HepG2 (cell line): ENCODE measurements at regions not wholly inside any gene's neighbourhood (a gene's known extent, or its start where the extent isn't known, plus 50 kb on each side); places are given as distances from the start of the nearest gene placed in this dataset.

Source experiments
- ATAC-seq: fragments of 200-7000 bp; cut with Tn5 transposase; 3 replicates; pipeline ENCODE4 v1.9.1; 2020; ENCODE audit warnings: mild to moderate bottlenecking, moderate library complexity
- BruUV-seq: library from RNA; stranded (reverse); fragments of 400-500 nt; replicated peaks from 2 replicates; lab custom pipeline; 2021; lab: Mats Ljungman, UMichigan
- CTCF ChIA-PET: fragments of 300-600 bp; formaldehyde crosslinking; extraction: SDS; loops from one replicate; lab custom pipeline; 2021; ENCODE audit warnings: low total read pairs, inconsistent platforms, low intra/inter-chr PET ratio; lab: Yijun Ruan, JAX
- POLR2A ChIA-PET: fragments of 350-600 bp; sonication (Branson Sonifier 250); formaldehyde crosslinking; loops from one replicate; lab custom pipeline; 2020; ENCODE audit warnings: antibody characterized with exemption, inconsistent platforms; lab: Yijun Ruan, JAX
- DNase-seq: peaks from one replicate; pipeline ENCODE4 v3.0.0-alpha.2; 2015; ENCODE audit warnings: low spot score
- FAIRE-seq: peaks from 3 replicates; lab custom pipeline; 2011; peaks lifted over from hg19 to GRCh38; lab: Jason Lieb, UNC
- H2AFZ ChIP-seq: one replicate; pipeline ENCODE4 v1.6.1; 2011; ENCODE audit warnings: low read length, inconsistent platforms
- H3K27ac ChIP-seq: fragments of 300-600 bp; 3 replicates; pipeline ENCODE4 v1.8.0; 2011; ENCODE audit warnings: mixed run types, mild to moderate bottlenecking, mixed read lengths, low read length, inconsistent platforms; ENCODE audit not compliant: insufficient read depth; ENCODE audit errors: extremely low read length
- H3K27me3 ChIP-seq, 2 experiments: fragments of 200-600 bp in 1 of 2; 2 replicates in 1 of 2; 3 replicates in 1 of 2; pipeline versions ENCODE4 v1.6.0 to v1.8.0; 2011; ENCODE audit warnings: low read length in 2 of 2, mild to moderate bottlenecking in 2 of 2, moderate library complexity in 2 of 2, inconsistent platforms in 1 of 2; ENCODE audit not compliant: insufficient read depth in 2 of 2, control insufficient read depth in 1 of 2
- H3K36me3 ChIP-seq, 2 experiments: fragments of 200-600 bp in 1 of 2; replicated peaks in 1 of 2; 2 replicates in 1 of 2; 3 replicates in 1 of 2; pipeline versions ENCODE4 v1.5.1 to v1.8.0; 2011; ENCODE audit warnings: low read length in 2 of 2, inconsistent platforms in 1 of 2; ENCODE audit not compliant: insufficient read depth in 2 of 2, control insufficient read depth in 1 of 2
- H3K4me1 ChIP-seq: 2 replicates; pipeline ENCODE4 v1.5.1; 2012; ENCODE audit warnings: low read length, inconsistent platforms; ENCODE audit not compliant: insufficient read depth
- H3K4me2 ChIP-seq: 2 replicates; pipeline ENCODE4 v1.6.0; 2011; ENCODE audit warnings: low read depth, low read length, inconsistent platforms
- H3K4me3 ChIP-seq, 3 experiments: fragments of 200-600 bp in 1 of 3; sonication (generic), shearing (Covaris generic) in 1 of 3; replicated peaks in 1 of 3; 2 replicates each; pipeline ENCODE4 v1.5.1; 2011 to 2016; ENCODE audit warnings: low read length in 3 of 3, inconsistent platforms in 2 of 3, low read depth in 2 of 3, mild to moderate bottlenecking in 2 of 3, control low read depth in 1 of 3, mixed read lengths in 1 of 3; ENCODE audit not compliant: insufficient read depth in 1 of 3
- H3K79me2 ChIP-seq: one replicate; pipeline ENCODE4 v1.6.1; 2011; ENCODE audit warnings: low read length, inconsistent platforms; ENCODE audit not compliant: insufficient read depth
- H3K9ac ChIP-seq: 2 replicates; pipeline ENCODE4 v1.6.0; 2011; ENCODE audit warnings: mild to moderate bottlenecking, low read depth, low read length, inconsistent platforms; ENCODE audit not compliant: insufficient read depth
- H3K9me3 ChIP-seq: 2 replicates; pipeline ENCODE4 v1.5.1; 2012; ENCODE audit warnings: mild to moderate bottlenecking, low read length
- H4K20me1 ChIP-seq: 2 replicates; pipeline ENCODE4 v1.6.0; 2011; ENCODE audit warnings: inconsistent platforms, mild to moderate bottlenecking, low read length, moderate library complexity; ENCODE audit not compliant: insufficient read depth
- CREB1 ChIP-seq, 2 experiments: fragments of 450-650 bp in 1 of 2; IDR thresholded peaks; 2 replicates each; pipeline ENCODE4 v1.6.1; 2016 to 2017; ENCODE audit warnings: control low read depth in 1 of 2, mild to moderate bottlenecking in 1 of 2, missing compliant biosample characterization in 1 of 2, missing genetic modification characterization in 1 of 2
- DMAP1 ChIP-seq: IDR thresholded peaks from 2 replicates; pipeline ENCODE4 v1.6.1; 2016
- HOXA9 ChIP-seq: sonication (generic); formaldehyde crosslinking; IDR thresholded peaks from 2 replicates; pipeline ENCODE4 v1.8.1; 2022; ENCODE audit warnings: missing genetic modification reagents, mild to moderate bottlenecking, moderate library complexity, borderline replicate concordance
- POLR2A ChIP-seq, 2 experiments: IDR thresholded peaks; 2 replicates each; pipeline ENCODE4 v1.6.1; 2011; ENCODE audit warnings: low read depth in 2 of 2, low read length in 2 of 2, mild to moderate bottlenecking in 1 of 2, moderate library complexity in 1 of 2; ENCODE audit not compliant: insufficient read depth in 1 of 2
- RBM39 ChIP-seq: fragments of 200-400 bp; formaldehyde crosslinking; IDR thresholded peaks from one replicate; pipeline ENCODE4 v1.6.1; 2018; ENCODE audit warnings: antibody characterized with exemption, mild to moderate bottlenecking, low read depth, low read length; ENCODE audit not compliant: poor library complexity, severe bottlenecking
- STAG1 ChIP-seq: sonication (generic); formaldehyde crosslinking; IDR thresholded peaks from 2 replicates; pipeline ENCODE4 v1.4.0; 2020; ENCODE audit warnings: missing genetic modification reagents
- ZFP41 ChIP-seq: sonication (generic); formaldehyde crosslinking; IDR thresholded peaks from 2 replicates; pipeline ENCODE4 v1.4.0; 2020; ENCODE audit warnings: mild to moderate bottlenecking, missing genetic modification reagents, borderline replicate concordance
- ZNF275 ChIP-seq: sonication (generic); formaldehyde crosslinking; IDR thresholded peaks from 2 replicates; pipeline ENCODE4 v1.8.0; 2022; ENCODE audit warnings: missing genetic modification reagents, mild to moderate bottlenecking, inconsistent platforms, borderline replicate concordance
- ZNF329 ChIP-seq: sonication (generic); formaldehyde crosslinking; IDR thresholded peaks from 2 replicates; pipeline ENCODE4 v1.9.0; 2021; ENCODE audit warnings: low read depth, mild to moderate bottlenecking, missing genetic modification reagents
- ZNF766 ChIP-seq: sonication (generic); formaldehyde crosslinking; IDR thresholded peaks from 2 replicates; pipeline ENCODE4 v1.5.0; 2020; ENCODE audit warnings: missing genetic modification reagents, borderline replicate concordance
- ZSCAN29 ChIP-seq: sonication (generic); formaldehyde crosslinking; conservative IDR thresholded peaks from 2 replicates; pipeline ENCODE4 v1.4.0; 2020; ENCODE audit warnings: mild to moderate bottlenecking, missing genetic modification reagents
- ZSCAN30 ChIP-seq: sonication (generic); formaldehyde crosslinking; IDR thresholded peaks from 2 replicates; pipeline ENCODE4 v1.5.0; 2020; ENCODE audit warnings: mild to moderate bottlenecking, missing genetic modification reagents
- WGBS: methylation state at CpG from one replicate; pipeline ENCODE4 v1.1.6; 2017; ENCODE audit warnings: low lambda C conversion rate; 5-methylcytosine and 5-hydroxymethylcytosine counted together
- in situ Hi-C: cut with HindIII; loops from 2 replicates; pipeline ENCODE4 v1.10.0; 2017; ENCODE audit warnings: low pct_unique_long_range_greater_than_20kb; ENCODE audit not compliant: extremely low pct_ligation_motif_present
- intact Hi-C: fragments of 100-400 bp; cut with micrococcal nuclease; formaldehyde crosslinking; loops from one replicate; pipeline ENCODE4 v1.10.0; 2022; ENCODE audit not compliant: unreplicated experiment
- TF ChIP-seq, protein P1 (sequence below): IDR thresholded peaks from 2 replicates; pipeline ENCODE4 v1.6.1; 2016; ENCODE audit warnings: missing compliant biosample characterization, missing genetic modification reagents, borderline replicate concordance
- TF ChIP-seq, protein P2 (sequence below): sonication (generic); formaldehyde crosslinking; IDR thresholded peaks from 2 replicates; pipeline ENCODE4 v1.5.0; 2020; ENCODE audit warnings: mild to moderate bottlenecking, missing genetic modification reagents, borderline replicate concordance

GRCh38 chr10:85152496-85152895 is 824.1 kb downstream of the CCSER2 start (continued):
- TF ChIP-seq, protein P1, sequence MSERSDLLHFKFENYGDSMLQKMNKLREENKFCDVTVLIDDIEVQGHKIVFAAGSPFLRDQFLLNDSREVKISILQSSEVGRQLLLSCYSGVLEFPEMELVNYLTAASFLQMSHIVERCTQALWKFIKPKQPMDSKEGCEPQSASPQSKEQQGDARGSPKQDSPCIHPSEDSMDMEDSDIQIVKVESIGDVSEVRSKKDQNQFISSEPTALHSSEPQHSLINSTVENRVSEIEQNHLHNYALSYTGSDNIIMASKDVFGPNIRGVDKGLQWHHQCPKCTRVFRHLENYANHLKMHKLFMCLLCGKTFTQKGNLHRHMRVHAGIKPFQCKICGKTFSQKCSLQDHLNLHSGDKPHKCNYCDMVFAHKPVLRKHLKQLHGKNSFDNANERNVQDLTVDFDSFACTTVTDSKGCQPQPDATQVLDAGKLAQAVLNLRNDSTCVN (CRISPR knock-in tag): no peak
- no peak for TF ChIP-seq ZNF766

DNA sequence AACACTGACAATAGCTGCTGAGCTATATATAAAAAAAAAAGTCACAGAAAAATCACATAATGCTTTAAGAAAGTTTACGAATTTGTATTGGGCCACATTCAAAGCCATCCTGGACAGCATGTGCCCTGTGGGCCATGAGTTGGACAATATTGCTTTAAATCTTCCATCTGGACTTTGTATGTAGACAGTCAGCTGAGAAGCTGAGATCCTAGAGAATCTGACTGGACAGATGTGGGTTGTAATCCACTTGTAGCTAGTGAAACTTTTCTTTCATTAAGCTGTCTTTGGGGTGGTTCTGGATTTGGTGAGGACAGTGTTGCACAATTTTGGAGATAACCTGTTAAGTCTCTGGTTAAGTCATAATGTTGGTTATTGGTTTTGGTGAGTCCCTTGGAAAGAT is 824.5 kb downstream of the CCSER2 start:
- H2AFZ ChIP-seq: no peak overlapping the region
- no peaks in the 10 kb centered on the region for H3K9me3 ChIP-seq
- H3K4me3 ChIP-seq: no peak overlapping the region
- intact Hi-C loops (no loop called here), in situ Hi-C loops (no loop called here)
- H3K27me3 ChIP-seq: no peaks in the 10 kb centered on the region
- DNase-seq: no peak
- no peaks in the 10 kb centered on the region for H3K36me3 ChIP-seq
- 4% methylated on average over 1 of the region's 1 CpG for WGBS
- ChIA-PET CTCF (no interaction called here), POLR2A (no interaction called here)
- no peak overlapping the region for H3K9ac ChIP-seq
- ATAC-seq: no peak
- H3K4me1 ChIP-seq: no peaks in the 10 kb centered on the region
- BruUV-seq: no TSS peak
- FAIRE-seq: no peak
- no peaks in the 10 kb centered on the region for H4K20me1 ChIP-seq
- H3K79me2 ChIP-seq: no peaks in the 10 kb centered on the region
- H3K4me2 ChIP-seq: no peak overlapping the region
- H3K27ac ChIP-seq: no peak overlapping the region
- TF ChIP-seq ZNF275: no peak
- TF ChIP-seq DMAP1 (CRISPR knock-in tag): no peak
- no peak for TF ChIP-seq STAG1 (CRISPR knock-in tag)
- TF ChIP-seq ZFP41 (CRISPR knock-in tag): no peak
- TF ChIP-seq ZNF329 (CRISPR knock-in tag): no peak
- TF ChIP-seq RBM39: no peak
- TF ChIP-seq, protein P2, sequence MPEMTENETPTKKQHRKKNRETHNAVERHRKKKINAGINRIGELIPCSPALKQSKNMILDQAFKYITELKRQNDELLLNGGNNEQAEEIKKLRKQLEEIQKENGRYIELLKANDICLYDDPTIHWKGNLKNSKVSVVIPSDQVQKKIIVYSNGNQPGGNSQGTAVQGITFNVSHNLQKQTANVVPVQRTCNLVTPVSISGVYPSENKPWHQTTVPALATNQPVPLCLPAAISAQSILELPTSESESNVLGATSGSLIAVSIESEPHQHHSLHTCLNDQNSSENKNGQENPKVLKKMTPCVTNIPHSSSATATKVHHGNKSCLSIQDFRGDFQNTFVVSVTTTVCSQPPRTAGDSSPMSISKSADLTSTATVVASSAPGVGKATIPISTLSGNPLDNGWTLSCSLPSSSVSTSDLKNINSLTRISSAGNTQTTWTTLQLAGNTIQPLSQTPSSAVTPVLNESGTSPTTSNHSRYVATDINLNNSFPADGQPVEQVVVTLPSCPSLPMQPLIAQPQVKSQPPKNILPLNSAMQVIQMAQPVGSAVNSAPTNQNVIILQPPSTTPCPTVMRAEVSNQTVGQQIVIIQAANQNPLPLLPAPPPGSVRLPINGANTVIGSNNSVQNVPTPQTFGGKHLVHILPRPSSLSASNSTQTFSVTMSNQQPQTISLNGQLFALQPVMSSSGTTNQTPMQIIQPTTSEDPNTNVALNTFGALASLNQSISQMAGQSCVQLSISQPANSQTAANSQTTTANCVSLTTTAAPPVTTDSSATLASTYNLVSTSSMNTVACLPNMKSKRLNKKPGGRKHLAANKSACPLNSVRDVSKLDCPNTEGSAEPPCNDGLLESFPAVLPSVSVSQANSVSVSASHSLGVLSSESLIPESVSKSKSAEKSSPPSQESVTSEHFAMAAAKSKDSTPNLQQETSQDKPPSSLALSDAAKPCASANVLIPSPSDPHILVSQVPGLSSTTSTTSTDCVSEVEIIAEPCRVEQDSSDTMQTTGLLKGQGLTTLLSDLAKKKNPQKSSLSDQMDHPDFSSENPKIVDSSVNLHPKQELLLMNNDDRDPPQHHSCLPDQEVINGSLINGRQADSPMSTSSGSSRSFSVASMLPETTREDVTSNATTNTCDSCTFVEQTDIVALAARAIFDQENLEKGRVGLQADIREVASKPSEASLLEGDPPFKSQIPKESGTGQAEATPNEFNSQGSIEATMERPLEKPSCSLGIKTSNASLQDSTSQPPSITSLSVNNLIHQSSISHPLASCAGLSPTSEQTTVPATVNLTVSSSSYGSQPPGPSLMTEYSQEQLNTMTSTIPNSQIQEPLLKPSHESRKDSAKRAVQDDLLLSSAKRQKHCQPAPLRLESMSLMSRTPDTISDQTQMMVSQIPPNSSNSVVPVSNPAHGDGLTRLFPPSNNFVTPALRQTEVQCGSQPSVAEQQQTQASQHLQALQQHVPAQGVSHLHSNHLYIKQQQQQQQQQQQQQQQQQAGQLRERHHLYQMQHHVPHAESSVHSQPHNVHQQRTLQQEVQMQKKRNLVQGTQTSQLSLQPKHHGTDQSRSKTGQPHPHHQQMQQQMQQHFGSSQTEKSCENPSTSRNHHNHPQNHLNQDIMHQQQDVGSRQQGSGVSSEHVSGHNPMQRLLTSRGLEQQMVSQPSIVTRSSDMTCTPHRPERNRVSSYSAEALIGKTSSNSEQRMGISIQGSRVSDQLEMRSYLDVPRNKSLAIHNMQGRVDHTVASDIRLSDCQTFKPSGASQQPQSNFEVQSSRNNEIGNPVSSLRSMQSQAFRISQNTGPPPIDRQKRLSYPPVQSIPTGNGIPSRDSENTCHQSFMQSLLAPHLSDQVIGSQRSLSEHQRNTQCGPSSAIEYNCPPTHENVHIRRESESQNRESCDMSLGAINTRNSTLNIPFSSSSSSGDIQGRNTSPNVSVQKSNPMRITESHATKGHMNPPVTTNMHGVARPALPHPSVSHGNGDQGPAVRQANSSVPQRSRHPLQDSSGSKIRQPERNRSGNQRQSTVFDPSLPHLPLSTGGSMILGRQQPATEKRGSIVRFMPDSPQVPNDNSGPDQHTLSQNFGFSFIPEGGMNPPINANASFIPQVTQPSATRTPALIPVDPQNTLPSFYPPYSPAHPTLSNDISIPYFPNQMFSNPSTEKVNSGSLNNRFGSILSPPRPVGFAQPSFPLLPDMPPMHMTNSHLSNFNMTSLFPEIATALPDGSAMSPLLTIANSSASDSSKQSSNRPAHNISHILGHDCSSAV (CRISPR knock-in tag): no peak
- no peak for TF ChIP-seq ZSCAN30 (CRISPR knock-in tag)
- TF ChIP-seq CREB1 (IDR thresholded peaks at IDR 0.05): no peak
- no peak for TF ChIP-seq CREB1 (CRISPR knock-in tag; IDR thresholded peaks at IDR 0.05)
- TF ChIP-seq POLR2A (IDR thresholded peaks at IDR 0.05; ENCODE audit: insufficient read depth in 1 of 2, low read depth in 2 of 2, low read length in 2 of 2): no peak
- TF ChIP-seq ZSCAN29 (CRISPR knock-in tag): no peak
- no peak for TF ChIP-seq HOXA9 (CRISPR knock-in tag)
